NCI-H1694 treated with DMSO at 0.1 percent for 48 hours (cell line): ENCODE measurements at regions not wholly inside any gene's neighbourhood (a gene's known extent, or its start where the extent isn't known, plus 50 kb on each side); places are given as distances from the start of the nearest gene placed in this dataset.

ENCODE experiments used
- DNase-seq: peaks from one replicate; lab custom pipeline; 2025; lab: John Stamatoyannopoulos, UW

GRCh38 chr11:129291546-129291945, 84.1 kb upstream of the BARX2 start:
- DNase-seq: no peak

GRCh38 chr11:129290966-129291365, 84.7 kb upstream of the BARX2 start:
- DNase-seq: no peak

GRCh38 chr11:129289350-129290040, 86.2 kb upstream of the BARX2 start:
- no peak for DNase-seq

GRCh38 chr11:129287920-129288319, 87.7 kb upstream of the BARX2 start:
- no peak for DNase-seq

- DNase-seq: no peak
Observed at GRCh38 chr11:129286813-129287212, 88.8 kb upstream of the BARX2 start.

- no peak for DNase-seq
Observed at GRCh38 chr11:129285402-129285786, 90.3 kb upstream of the BARX2 start.

- DNase-seq: no peak
Observed at GRCh38 chr11:129283141-129283540, 91.0 kb upstream of the ARHGAP32 start.

GRCh38 chr11:129282634-129283033, 90.5 kb upstream of the ARHGAP32 start:
- no peak for DNase-seq

GRCh38 chr11:129281471-129282415, 89.6 kb upstream of the ARHGAP32 start:
- no peak for DNase-seq

- no peak for DNase-seq
Observed at GRCh38 chr11:129280027-129280811, 88.1 kb upstream of the ARHGAP32 start.

GRCh38 chr11:129279326-129280026, 87.4 kb upstream of the ARHGAP32 start:
- DNase-seq: no peak

GRCh38 chr11:129278586-129279319, 86.6 kb upstream of the ARHGAP32 start:
- DNase-seq: no peak

- DNase-seq: no peak
Observed at GRCh38 chr11:129277198-129277843, 85.2 kb upstream of the ARHGAP32 start.

GRCh38 chr11:129275828-129276227, 83.7 kb upstream of the ARHGAP32 start:
- DNase-seq: no peak

- no peak for DNase-seq
Observed at GRCh38 chr11:129273944-129274711, 82.0 kb upstream of the ARHGAP32 start.

GRCh38 chr11:129273322-129273721, 81.2 kb upstream of the ARHGAP32 start:
- no peak for DNase-seq

- no peak for DNase-seq
Observed at GRCh38 chr11:129271030-129271429, 78.9 kb upstream of the ARHGAP32 start.

- no peak for DNase-seq
Observed at GRCh38 chr11:129270446-129270845, 78.3 kb upstream of the ARHGAP32 start.

- no peak for DNase-seq
Observed at GRCh38 chr11:129268371-129268770, 76.2 kb upstream of the ARHGAP32 start.

- DNase-seq: no peak
Observed at GRCh38 chr11:129267716-129268115, 75.6 kb upstream of the ARHGAP32 start.
